Osteoblast (primary cell): ENCODE measurements at regions not wholly inside any gene's neighbourhood (a gene's known extent, or its start where the extent isn't known, plus 50 kb on each side); places are given as distances from the start of the nearest gene placed in this dataset.

Experiments
- DNase-seq: peaks from one replicate; pipeline ENCODE4 v3.0.0; 2011; ENCODE audit warnings: low spot score, mixed read lengths; ENCODE audit not compliant: insufficient read length; ENCODE audit errors: missing footprints
- H2AFZ ChIP-seq: 2 replicates; pipeline ENCODE4 v1.6.0; 2011; ENCODE audit warnings: mild to moderate bottlenecking, low read length
- H3K27ac ChIP-seq: 2 replicates; pipeline ENCODE4 v1.5.1; 2011; ENCODE audit warnings: mild to moderate bottlenecking, low read depth, low read length, moderate library complexity
- H3K27me3 ChIP-seq: 2 replicates; pipeline ENCODE4 v1.6.0; 2012; ENCODE audit warnings: mild to moderate bottlenecking, control low read depth, inconsistent platforms, low read length, moderate library complexity; ENCODE audit not compliant: insufficient read depth
- H3K36me3 ChIP-seq: 2 replicates; pipeline ENCODE4 v1.5.1; 2011; ENCODE audit warnings: mild to moderate bottlenecking, low read length, control low read depth, moderate library complexity; ENCODE audit not compliant: insufficient read depth
- H3K4me1 ChIP-seq: 2 replicates; pipeline ENCODE4 v1.5.1; 2011; ENCODE audit warnings: mild to moderate bottlenecking, low read length, control low read depth, moderate library complexity; ENCODE audit not compliant: insufficient read depth
- H3K4me2 ChIP-seq: 2 replicates; pipeline ENCODE4 v1.6.0; 2011; ENCODE audit warnings: mild to moderate bottlenecking, low read length; ENCODE audit not compliant: insufficient read depth
- H3K4me3 ChIP-seq: fragments of 200-600 bp; sonication (generic); 3 replicates; pipeline ENCODE4 v1.5.1; 2012; ENCODE audit warnings: mild to moderate bottlenecking, low read length, inconsistent platforms; ENCODE audit not compliant: insufficient read depth
- H3K79me2 ChIP-seq: 2 replicates; pipeline ENCODE4 v1.6.0; 2012; ENCODE audit warnings: mild to moderate bottlenecking, low read length, control low read depth, inconsistent platforms; ENCODE audit not compliant: insufficient read depth
- H3K9me3 ChIP-seq: 2 replicates; pipeline ENCODE4 v1.5.1; 2011; ENCODE audit warnings: low read depth, low read length, control low read depth
- H4K20me1 ChIP-seq: 2 replicates; pipeline ENCODE4 v1.6.0; 2012; ENCODE audit warnings: mild to moderate bottlenecking, low read length, control low read depth; ENCODE audit not compliant: insufficient read depth
- CTCF ChIP-seq: IDR thresholded peaks from 2 replicates; pipeline ENCODE4 v1.5.1; 2011; ENCODE audit warnings: mild to moderate bottlenecking, low read depth, low read length, moderate library complexity; ENCODE audit errors: extremely low read depth

- Histone ChIP-seq H3K27ac (no peak overlapping the region), H3K4me1 (no peaks in the 10 kb centered on the region), H3K4me3 (no peak overlapping the region), H3K27me3 (no peaks in the 10 kb centered on the region), H3K36me3 (no peaks in the 10 kb centered on the region), H4K20me1 (no peaks in the 10 kb centered on the region), H2AFZ (no peak overlapping the region), H3K4me2 (no peak overlapping the region), H3K79me2 (no peaks in the 10 kb centered on the region), H3K9me3 (no peaks in the 10 kb centered on the region)
- DNase-seq: no peak
- no peak for TF ChIP-seq CTCF
Observed at GRCh38 chr1:165011991-165012531, 344.5 kb downstream of the LMX1A start.

- no peak overlapping the region for H2AFZ ChIP-seq
- no peak for DNase-seq
- H3K27ac ChIP-seq: no peak overlapping the region
- no peaks in the 10 kb centered on the region for H3K4me1 ChIP-seq
- H4K20me1 ChIP-seq: no peaks in the 10 kb centered on the region
- H3K27me3 ChIP-seq: no peaks in the 10 kb centered on the region
- H3K4me2 ChIP-seq: no peak overlapping the region
- no peak for TF ChIP-seq CTCF
- no peaks in the 10 kb centered on the region for H3K79me2 ChIP-seq
- no peaks in the 10 kb centered on the region for H3K36me3 ChIP-seq
- H3K9me3 ChIP-seq: no peaks in the 10 kb centered on the region
- H3K4me3 ChIP-seq: no peak overlapping the region
Observed at GRCh38 chr1:165011186-165011585, 345.3 kb downstream of the LMX1A start.

- H3K4me3 ChIP-seq: no peak overlapping the region
- no peak overlapping the region for H3K27ac ChIP-seq
- H2AFZ ChIP-seq: no peak overlapping the region
- H3K79me2 ChIP-seq: no peaks in the 10 kb centered on the region
- H3K4me1 ChIP-seq: no peaks in the 10 kb centered on the region
- H3K36me3 ChIP-seq: no peaks in the 10 kb centered on the region
- no peak for TF ChIP-seq CTCF
- H3K9me3 ChIP-seq: no peaks in the 10 kb centered on the region
- no peaks in the 10 kb centered on the region for H3K27me3 ChIP-seq
- no peak for DNase-seq
- no peaks in the 10 kb centered on the region for H4K20me1 ChIP-seq
- H3K4me2 ChIP-seq: no peak overlapping the region
Observed at GRCh38 chr1:165010418-165011070, 346.0 kb downstream of the LMX1A start.

- H3K79me2 ChIP-seq: no peaks in the 10 kb centered on the region
- no peak overlapping the region for H3K27ac ChIP-seq
- no peaks in the 10 kb centered on the region for H3K9me3 ChIP-seq
- H3K4me1 ChIP-seq: no peaks in the 10 kb centered on the region
- no peak overlapping the region for H3K4me3 ChIP-seq
- no peak for TF ChIP-seq CTCF
- H3K36me3 ChIP-seq: no peaks in the 10 kb centered on the region
- no peak for DNase-seq
- no peaks in the 10 kb centered on the region for H3K27me3 ChIP-seq
- no peak overlapping the region for H2AFZ ChIP-seq
- H4K20me1 ChIP-seq: no peaks in the 10 kb centered on the region
- H3K4me2 ChIP-seq: no peak overlapping the region
Observed at GRCh38 chr1:165006831-165007230, 349.7 kb downstream of the LMX1A start.
